GM18502 (cell line): ENCODE measurements at regions not wholly inside any gene's neighbourhood (a gene's known extent, or its start where the extent isn't known, plus 50 kb on each side); places are given as distances from the start of the nearest gene placed in this dataset.
"Not testable (repeated sequence)": the region's sequence is repeated elsewhere in the genome, so short reads cannot be mapped to it uniquely, and the experiment has no call there.

ENCODE experiments used
- ATAC-seq: cut with Tn5 transposase; IDR thresholded peaks from one replicate; pipeline ENCODE4 v1.9.1; 2021; ENCODE audit warnings: mild to moderate bottlenecking; ENCODE audit not compliant: unreplicated experiment, poor library complexity

DNA sequence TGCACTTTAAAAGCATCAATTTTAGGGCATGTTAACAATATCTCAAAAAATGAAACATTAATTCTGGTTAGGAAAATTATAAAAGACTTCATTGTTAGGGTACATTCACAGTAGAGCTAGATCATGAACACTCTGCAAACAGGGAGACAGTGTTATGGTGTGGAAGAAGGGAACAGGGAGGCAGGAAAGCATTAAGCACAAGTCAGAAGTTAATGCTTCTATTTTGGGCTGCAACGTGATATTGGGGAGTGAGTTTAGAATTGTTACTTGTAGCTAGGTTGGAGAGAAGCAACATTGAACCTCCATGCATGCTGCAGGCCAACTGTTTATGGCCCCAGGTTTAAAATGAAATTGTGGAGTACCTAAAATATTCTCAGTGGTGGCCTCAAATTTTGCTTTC is 278.1 kb upstream of the NMUR2 start:
- no peak for ATAC-seq

DNA sequence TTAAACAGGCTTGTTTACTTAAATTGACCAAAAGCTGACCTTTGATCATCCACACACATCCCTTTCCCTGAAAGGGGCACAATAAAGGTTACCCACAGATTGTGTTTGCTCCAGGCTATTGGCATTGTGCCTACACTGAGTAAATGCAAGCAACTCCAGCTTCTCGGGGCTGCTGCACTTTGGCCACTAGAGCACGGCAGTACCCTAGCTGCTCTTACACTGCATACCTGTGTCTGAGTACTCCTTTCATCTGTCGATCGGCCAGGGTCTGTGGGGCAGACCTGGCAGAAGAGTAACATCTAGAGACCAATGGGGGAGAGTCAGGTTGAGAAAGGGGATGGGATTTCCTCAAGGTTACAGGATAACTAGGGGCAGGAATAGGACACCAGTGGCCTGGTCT is 281.9 kb upstream of the NMUR2 start:
- no peak for ATAC-seq

DNA sequence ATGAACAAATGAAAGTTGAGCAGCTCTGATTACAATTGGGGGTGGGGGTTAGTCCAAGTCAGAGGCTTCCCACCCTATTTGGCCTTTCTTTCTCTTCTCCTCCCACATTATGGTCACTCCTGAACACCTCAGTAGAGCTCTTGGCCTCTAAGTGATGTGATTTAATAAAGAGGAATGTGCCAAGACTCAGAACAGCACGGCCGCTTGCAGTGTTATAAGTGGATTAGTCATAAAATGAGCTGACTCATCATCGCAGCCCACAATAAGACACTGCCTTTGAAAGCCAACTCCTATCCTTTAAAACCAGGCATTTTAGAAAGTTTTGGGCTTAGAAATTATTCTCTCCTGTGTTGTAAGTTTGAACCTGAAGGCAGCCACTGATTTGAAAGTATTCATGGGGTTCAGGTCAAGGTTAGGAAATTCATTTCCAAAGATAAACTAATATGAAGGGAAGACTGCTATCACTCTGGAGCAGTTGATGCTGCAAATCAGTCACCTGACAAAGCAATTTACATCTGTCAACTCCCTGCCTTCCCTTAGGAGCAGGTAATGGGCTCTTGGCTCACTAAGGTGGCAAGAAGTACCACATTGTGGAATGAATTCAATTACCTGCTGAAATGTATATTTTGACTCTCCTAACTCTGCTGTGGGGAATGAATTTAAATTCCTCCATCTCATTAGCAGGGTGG is 283.6 kb upstream of the NMUR2 start:
- no peak for ATAC-seq

DNA sequence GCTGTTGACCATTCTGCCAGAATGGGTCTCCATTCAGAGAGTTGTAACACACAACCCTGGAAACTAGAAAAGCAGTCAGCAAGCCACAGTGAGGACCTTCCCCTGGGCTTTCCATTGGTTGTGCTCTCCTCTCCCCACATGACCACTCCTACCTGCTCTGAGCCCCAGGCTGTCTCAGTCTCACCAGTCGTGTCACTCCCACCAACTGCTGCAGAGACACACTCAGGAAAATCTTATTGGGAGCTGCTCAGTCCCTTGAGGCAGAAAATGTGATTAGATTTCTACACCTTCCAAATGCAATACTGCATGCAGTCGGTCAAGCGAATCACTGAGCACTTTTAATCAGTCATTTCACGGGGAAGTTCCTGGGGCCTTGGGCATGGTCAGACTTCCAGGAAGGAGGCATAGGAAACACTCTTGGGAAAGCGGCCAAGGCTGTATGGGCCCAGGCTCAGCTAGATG is 284.2 kb upstream of the NMUR2 start:
- no peak for ATAC-seq

DNA sequence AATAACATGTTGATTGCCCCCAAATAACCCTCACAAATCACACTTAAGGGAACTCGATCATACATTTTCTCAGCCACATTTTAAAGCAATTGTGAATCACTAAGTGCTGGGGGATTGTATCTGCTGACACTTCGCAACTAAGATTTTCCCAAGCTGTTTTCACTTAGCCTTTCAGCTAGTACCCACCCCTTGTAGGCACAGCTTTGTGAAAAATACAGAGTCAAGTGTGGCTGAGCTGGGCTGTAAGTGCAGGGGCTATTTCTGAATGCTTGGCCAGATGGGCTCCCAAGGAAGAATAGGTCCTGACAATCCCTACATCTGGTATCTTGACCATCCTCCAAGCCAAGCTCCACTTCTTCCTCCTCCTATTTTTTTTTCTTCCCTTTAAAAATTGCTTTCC is 289.2 kb upstream of the NMUR2 start:
- no peak for ATAC-seq

DNA sequence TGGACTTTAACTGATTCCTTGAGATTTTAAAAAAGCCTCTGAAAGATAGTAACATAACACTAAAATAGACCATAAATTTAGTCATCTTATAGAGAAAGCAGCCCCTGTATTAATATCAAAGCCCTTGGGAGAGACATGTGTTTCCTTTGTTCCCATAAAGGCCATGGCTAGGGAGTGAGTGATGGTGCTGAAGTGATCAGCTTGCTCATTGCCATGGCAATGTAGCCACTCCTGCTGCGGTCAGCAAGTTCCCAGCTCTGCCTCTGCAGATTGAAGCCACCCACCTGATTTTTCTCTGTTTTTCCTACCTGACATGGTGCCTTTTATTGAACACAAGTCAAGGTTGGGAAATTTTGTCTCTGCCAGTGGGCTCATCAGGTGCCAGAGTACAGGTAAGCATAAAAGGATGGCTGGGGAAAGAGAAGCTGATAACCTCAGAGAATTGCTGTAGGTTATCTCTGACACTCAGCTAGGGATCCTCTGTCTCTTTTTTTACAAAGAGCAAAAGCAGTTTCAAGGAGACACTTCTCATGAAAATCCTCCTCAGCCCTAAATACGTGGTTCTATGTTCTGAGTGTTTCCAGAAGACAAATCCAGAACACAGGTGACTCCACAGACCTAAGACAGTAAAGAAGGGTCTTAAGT is 296.3 kb upstream of the NMUR2 start:
- no peak for ATAC-seq

DNA sequence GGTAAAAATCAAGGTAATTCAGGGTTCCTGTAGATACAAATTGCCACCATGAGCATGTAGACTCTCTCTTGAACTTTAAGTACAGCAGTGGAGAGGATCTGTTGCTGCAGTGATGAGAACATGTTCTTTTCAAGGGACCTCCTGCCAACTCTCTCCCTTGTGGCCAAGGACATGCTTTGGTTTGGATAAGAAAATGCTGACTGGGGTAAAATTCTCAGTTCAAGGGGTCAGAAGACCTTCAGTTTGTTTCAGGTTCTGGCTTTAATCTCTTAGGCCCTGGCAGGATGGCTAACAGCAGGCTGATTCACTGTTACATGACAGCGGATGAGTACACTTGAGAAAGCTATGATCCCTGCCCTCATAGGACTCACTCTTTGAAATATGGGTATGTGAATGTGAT is 299.2 kb upstream of the NMUR2 start:
- no peak for ATAC-seq

DNA sequence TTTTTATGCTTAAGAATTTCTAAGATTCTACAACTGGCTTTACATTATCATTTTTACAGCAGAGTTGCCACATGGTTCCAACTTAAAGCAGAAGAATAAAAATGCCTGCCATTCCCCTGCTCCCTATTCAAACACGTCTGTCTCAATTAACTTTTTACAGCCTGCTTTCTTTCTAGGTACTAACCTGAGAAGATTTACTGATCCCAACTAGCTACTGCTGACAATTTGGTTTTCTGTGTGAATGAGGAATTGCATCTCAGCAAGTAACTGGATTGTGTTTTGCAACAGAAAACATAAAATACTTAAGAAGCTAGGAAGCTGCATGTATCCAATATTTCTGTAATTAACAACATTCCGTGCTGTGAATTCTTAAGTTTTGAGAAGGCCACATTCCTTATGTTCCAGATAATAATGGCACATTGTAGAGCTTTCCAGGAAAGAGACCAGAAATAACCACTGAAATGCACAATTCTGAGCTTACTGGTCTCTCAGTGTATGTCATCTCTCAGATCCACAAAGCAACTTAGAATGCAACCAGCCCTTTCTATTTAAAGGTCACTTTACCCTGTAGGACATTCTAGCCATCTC is 306.8 kb upstream of the NMUR2 start:
- ATAC-seq = no peak

DNA sequence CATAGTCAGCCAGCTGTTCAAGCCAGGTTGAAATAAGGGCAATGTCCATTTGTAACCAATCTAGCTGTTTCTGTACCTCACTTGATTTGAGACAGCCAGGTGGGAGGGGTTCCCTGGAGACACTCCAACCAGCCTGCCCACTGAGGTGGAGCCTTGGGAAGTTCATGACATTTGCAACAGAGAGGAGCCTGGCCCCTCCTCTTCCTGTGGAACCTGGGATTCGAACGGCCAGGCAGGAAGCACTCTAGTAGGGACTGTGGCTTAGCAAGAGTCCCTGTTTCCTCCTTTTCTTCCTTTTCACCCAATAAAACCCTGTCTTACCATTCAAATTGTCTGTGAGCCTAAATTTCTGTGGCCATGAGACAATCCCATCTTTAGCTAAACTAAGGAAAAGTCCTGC is 312.3 kb upstream of the NMUR2 start:
- no peak for ATAC-seq

DNA sequence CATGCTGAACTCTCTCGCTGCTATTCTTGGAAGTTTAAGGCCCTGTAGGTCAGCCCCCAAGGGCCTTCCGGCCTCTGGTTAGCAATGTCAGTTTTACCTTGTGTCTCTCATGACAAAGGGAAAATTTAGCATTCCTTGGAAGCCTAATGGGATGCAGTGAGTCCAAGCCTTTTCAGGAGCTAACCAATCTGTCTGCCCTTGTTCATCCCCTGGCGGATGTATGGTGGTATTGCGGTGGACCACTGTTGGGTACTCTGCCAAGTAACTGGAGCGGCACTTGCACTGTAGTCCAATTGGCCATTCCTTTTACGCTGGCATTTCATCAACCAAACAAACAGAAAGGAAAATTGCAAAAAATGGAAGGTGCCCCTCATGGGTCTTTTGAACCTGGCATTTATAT is 318.4 kb upstream of the NMUR2 start:
- ATAC-seq = no peak

DNA sequence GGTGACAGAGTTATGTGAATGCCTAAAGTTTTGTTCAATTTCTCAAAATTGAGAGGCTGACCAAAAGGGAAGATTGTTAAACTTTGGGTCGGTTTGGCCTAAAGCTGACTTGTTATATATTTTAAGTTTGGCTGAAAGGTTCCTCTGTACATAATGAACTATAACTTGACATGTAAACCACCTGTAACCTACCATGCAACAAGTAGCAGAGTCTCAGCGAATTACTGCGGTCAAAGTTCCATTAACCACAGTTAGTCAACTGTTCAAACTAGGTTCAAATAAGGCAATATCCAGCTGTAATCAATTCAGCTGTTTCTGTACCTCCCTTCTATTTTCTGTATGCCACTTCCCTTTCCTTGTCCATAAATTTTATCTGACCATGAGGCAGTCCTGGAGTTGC is 325.1 kb upstream of the NMUR2 start:
- ATAC-seq = no peak

DNA sequence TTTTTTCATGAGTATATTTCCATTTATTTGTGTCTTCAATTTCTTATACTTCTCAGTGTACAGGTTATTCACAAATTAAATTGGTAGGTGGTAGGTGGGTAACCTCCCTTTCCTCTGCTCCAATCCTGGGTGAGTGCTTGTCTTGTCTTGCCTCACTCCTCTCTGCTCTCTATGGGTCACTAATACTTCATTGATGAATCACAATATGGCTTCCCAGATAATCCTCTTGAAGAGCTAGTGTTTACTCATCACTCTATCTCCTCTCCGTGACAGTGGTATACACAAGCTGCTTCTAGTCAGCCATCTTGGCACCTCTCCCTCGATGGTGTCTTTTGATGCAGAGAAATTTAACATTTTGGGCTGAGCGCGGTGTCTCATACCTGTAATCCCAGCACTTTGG is 331.8 kb upstream of the NMUR2 start:
- no peak for ATAC-seq

DNA sequence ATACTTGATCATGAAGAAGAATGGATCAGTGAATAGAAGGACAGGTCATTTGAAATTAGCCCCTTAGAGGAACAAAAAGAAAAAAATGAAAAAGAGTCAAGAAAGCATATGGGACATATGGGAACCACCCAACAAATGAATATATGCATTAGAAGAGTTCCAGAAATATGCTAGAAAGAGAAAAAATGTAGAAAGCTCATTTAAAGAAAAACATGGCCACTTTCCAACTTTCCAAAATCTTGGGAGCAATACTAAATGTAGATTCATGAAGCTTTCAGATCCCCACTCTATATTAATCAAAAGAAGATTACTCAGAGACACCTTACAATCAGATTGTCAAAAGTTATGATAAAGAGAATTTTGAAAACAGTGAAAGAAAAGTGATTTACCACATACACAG is 334.8 kb upstream of the NMUR2 start:
- no peak for ATAC-seq

DNA sequence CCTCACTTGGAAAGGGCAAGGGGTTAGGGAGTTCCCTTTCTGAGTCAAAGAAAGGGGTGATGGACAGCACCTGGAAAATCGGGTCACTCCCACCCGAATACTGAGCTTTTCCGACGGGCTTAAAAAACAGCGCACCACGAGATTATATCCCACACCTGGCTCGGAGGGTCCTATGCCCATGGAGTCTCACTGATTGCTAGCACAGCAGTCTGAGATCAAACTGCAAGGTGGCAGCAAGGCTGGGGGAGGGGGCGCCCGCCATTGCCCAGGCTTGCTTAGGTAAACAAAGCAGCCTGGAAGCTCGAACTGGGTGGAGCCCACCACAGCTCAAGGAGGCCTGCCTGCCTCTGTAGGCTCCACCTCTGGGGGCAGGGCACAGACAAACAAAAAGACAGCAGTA is 336.0 kb upstream of the NMUR2 start:
- not testable (repeated sequence) for ATAC-seq

DNA sequence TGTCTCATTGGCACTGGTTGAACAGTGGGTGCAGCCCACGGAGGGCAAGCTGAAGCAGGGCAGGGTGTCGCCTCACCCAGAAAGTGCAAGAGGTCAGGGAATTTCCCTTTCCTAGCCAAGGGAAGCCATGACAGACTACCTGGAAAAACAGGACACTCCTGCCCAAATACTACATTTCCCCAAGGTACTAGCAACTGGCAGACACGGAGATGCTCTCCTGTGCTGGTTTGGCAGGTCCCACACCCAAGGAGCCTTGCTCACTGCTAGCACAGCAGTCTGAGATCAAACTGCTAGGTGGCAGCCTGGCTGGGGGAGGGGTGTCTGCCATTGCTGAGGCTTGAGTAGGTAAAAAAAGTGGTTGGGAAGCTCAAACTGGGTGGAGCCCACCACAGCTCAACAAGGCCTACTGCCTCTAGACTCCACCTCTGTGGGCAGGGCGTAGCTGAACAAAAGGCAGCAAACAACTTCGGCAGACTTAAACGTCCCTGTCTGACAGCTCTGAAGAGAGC is 382.7 kb upstream of the NMUR2 start:
- ATAC-seq = not testable (repeated sequence)

DNA sequence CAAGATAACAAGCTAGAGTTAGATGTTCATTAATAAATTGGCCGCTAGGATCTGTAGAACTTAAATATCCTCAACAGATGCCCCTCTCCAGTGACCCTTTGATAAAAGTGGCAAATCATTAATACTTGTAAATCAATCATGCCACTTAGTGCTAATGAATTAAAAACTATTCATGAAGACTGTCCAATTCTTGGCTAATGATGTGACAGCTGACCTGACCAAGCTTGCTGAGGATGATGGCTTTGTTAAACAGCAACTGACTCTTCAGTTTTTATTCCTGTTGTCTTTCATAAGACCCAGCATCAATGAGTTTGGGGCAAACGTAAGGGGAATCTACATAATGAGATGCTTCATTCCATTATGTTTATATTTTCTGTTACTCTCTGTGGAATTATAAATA is 396.8 kb upstream of the NMUR2 start:
- ATAC-seq = no peak

DNA sequence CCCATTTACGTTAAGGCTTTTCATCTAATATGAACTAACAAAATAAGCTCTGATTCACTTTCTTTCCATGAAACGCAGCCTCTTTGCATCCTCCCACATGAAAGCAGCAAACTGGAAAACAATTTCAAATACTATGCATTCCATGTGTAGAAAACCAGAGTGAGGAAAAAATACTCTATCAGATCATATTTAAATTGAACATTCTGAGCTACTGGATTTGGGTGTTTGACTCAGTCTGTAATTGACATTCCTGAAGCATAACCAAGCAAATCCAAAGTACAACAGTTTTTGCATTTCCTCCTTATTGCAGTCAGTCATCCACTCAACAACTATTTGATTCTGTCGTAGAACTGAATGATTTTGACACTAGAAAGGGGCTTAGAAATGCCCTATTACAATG is 399.1 kb upstream of the NMUR2 start:
- no peak for ATAC-seq

DNA sequence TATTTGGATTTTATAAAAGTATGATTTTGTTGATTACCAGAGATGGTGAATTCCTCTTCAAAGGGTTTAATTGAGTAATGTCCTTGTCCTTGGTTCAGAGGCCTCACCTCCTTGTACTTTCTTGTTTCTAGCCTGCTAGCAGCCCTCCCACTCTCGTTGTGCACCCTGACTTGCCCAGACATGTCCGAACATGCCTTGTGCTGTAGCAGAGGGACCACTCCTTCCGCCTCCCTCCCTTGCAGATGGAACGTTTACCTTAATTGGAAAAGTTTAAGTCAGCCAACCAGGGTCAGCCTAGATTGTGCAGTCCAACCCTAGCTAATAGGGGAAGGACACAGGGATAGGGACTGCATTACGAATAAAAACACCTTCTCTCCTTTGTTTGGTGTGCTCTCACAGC is 406.9 kb upstream of the NMUR2 start:
- no peak for ATAC-seq

DNA sequence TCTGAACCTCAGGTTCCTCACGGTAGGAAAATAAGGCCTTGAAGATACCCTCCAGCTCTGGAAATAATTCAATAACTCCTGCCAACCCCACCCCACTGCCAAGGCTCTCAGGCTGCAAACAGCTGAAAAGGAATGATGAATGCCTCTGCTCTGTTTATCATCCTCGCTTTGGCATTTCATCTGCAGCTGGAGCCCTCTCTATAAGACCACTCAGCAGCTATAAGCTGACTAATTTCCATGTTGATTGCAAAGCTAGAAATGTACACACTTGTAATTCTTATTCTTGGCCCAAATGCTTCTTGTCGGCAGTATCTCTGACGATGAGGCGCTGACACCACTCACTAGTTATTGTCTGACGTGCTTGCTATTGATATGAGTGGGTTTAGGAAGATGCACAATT is 408.4 kb upstream of the NMUR2 start:
- ATAC-seq = no peak

DNA sequence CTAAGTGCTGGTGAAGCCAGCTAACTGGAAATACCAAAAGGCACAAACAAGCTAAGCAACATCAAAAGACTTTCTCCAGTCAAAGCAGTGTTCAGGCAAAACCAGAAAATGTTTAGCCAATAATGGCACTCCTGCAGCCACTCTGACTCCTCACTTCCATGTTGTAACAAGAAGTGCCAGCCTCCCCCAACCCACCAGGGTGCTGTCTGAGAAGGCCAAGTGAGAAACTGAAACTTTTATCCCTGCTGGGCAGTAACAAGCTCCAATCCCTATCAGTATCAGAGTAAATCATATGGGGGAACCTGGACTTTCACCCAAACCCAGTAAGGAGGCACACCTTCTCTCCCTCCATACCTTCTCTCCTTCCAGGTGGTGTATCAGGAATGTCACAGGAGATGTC is 414.8 kb upstream of the NMUR2 start:
- no peak for ATAC-seq

DNA sequence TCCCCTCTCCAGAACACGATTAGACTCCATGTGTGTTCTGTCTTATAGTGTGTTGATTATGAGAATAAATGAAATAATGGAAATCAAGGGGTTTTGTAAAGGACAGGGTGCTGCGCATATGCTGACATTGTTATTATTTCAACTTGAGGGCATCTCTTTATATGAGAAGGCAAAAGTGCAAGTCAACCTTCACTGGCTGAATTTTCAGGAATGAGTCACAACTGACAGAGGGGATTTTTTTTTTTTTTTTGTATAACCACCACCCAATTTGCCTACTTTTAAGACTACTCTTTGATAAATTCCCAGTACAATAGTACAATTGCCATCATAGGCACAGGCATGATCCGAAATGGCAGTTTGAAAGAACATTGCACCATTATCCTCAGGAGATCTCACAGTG is 419.2 kb upstream of the NMUR2 start:
- ATAC-seq = no peak
